Right renal cortex interstitium (tissue), 3 donors: ENCODE measurements at regions not wholly inside any gene's neighbourhood (a gene's known extent, or its start where the extent isn't known, plus 50 kb on each side); places are given as distances from the start of the nearest gene placed in this dataset.
"Not testable (repeated sequence)": the region's sequence is repeated elsewhere in the genome, so short reads cannot be mapped to it uniquely, and the experiment has no call there.

ENCODE experiments used
- DNase-seq, 3 donors: peaks; one replicate each; pipeline ENCODE4 v3.0.0-alpha.2; 2013; ENCODE audit warnings: low read depth in 3 of 3, low spot score in 2 of 3

GRCh38 chr2:238597638-238598528 is 171.2 kb downstream of the ASB1 start:
- DNase-seq = no peak

- DNase-seq = no peak
These were observed 172.2 kb downstream of the ASB1 start for GRCh38 chr2:238598802-238599530.

- no peak for DNase-seq
These were observed 173.1 kb downstream of the ASB1 start for GRCh38 chr2:238599549-238600505.

- DNase-seq = no peak
These were observed 174.0 kb downstream of the ASB1 start for GRCh38 chr2:238600506-238601432.

GRCh38 chr2:238601433-238602222 is 174.9 kb downstream of the ASB1 start:
- no peak for DNase-seq

- no peak for DNase-seq
These were observed 175.7 kb downstream of the ASB1 start for GRCh38 chr2:238602223-238602960.

GRCh38 chr2:238603596-238603995 is 176.9 kb downstream of the ASB1 start:
- DNase-seq = no peak

- DNase-seq = no peak
These were observed 179.6 kb downstream of the ASB1 start for GRCh38 chr2:238606311-238606710.

- no peak for DNase-seq
These were observed 186.9 kb downstream of the ASB1 start for GRCh38 chr2:238613610-238614009.

GRCh38 chr2:238614376-238614775 is 187.6 kb downstream of the ASB1 start:
- DNase-seq = no peak

- no peak for DNase-seq
These were observed 188.5 kb downstream of the ASB1 start for GRCh38 chr2:238615187-238615586.

- no peak for DNase-seq
These were observed 190.0 kb downstream of the ASB1 start for GRCh38 chr2:238616681-238617080.

GRCh38 chr2:238618494-238619283 is 192.0 kb downstream of the ASB1 start:
- not testable (repeated sequence) for DNase-seq

- DNase-seq = no peak
These were observed 201.2 kb downstream of the ASB1 start for GRCh38 chr2:238627899-238628298.

- no peak for DNase-seq
These were observed 202.3 kb downstream of the ASB1 start for GRCh38 chr2:238629064-238629463.

- no peak for DNase-seq
These were observed 204.9 kb downstream of the ASB1 start for GRCh38 chr2:238631491-238632180.
